Endothelial cell (in vitro differentiated cells): ENCODE measurements at regions not wholly inside any gene's neighbourhood (a gene's known extent, or its start where the extent isn't known, plus 50 kb on each side); places are given as distances from the start of the nearest gene placed in this dataset.

Experiments
- DNase-seq: peaks from one replicate; pipeline ENCODE4 v3.0.0; 2021; ENCODE audit warnings: low spot score
- H3K27ac Mint-ChIP-seq: one replicate; pipeline ENCODE4 v1.8.0; 2021; ENCODE audit warnings: mixed read lengths, inconsistent platforms; ENCODE audit not compliant: unreplicated experiment
- H3K27me3 Mint-ChIP-seq: one replicate; pipeline ENCODE4 v1.8.0; 2021; ENCODE audit warnings: mild to moderate bottlenecking, moderate library complexity, mixed read lengths, inconsistent platforms; ENCODE audit not compliant: unreplicated experiment
- H3K36me3 Mint-ChIP-seq: one replicate; pipeline ENCODE4 v1.8.0; 2021; ENCODE audit warnings: mild to moderate bottlenecking, low read depth, mixed read lengths, inconsistent platforms; ENCODE audit not compliant: unreplicated experiment
- H3K4me1 Mint-ChIP-seq: one replicate; pipeline ENCODE4 v1.8.0; 2021; ENCODE audit warnings: mild to moderate bottlenecking, mixed read lengths, inconsistent platforms; ENCODE audit not compliant: unreplicated experiment
- H3K4me3 Mint-ChIP-seq: one replicate; pipeline ENCODE4 v1.8.0; 2021; ENCODE audit warnings: mild to moderate bottlenecking, mixed read lengths, inconsistent platforms; ENCODE audit not compliant: unreplicated experiment
- H3K9me3 Mint-ChIP-seq: one replicate; pipeline ENCODE4 v1.8.0; 2021; ENCODE audit warnings: mixed read lengths, inconsistent platforms; ENCODE audit not compliant: unreplicated experiment
- CTCF ChIP-seq: fragments of 200-600 bp; sonication (generic); IDR thresholded peaks from one replicate; pipeline ENCODE4 v1.5.0; 2021; ENCODE audit warnings: antibody characterized with exemption; ENCODE audit not compliant: unreplicated experiment

- no peak for DNase-seq
- Mint-ChIP-seq H3K36me3 (no peaks in the 10 kb centered on the region), H3K27me3 (no peaks in the 10 kb centered on the region), H3K9me3 (no peaks in the 10 kb centered on the region), H3K4me1 (no peaks in the 10 kb centered on the region), H3K27ac (no peak overlapping the region), H3K4me3 (no peak overlapping the region)
- no peak for TF ChIP-seq CTCF
These were observed 325.9 kb upstream of the ADAMTS5 start for GRCh38 chr21:27292783-27293182.

GRCh38 chr21:27292229-27292628, 325.3 kb upstream of the ADAMTS5 start:
- DNase-seq, result no peak
- Mint-ChIP-seq H3K4me1 (no peaks in the 10 kb centered on the region), H3K4me3 (no peak overlapping the region), H3K36me3 (no peaks in the 10 kb centered on the region), H3K27me3 (no peaks in the 10 kb centered on the region), H3K27ac (no peak overlapping the region), H3K9me3 (no peaks in the 10 kb centered on the region)
- TF ChIP-seq CTCF, result no peak

- Mint-ChIP-seq H3K9me3 (no peaks in the 10 kb centered on the region), H3K36me3 (no peaks in the 10 kb centered on the region), H3K4me3 (no peak overlapping the region), H3K27ac (no peak overlapping the region), H3K27me3 (no peaks in the 10 kb centered on the region), H3K4me1 (no peaks in the 10 kb centered on the region)
- no peak for TF ChIP-seq CTCF
- DNase-seq, result no peak
These were observed 324.1 kb upstream of the ADAMTS5 start for GRCh38 chr21:27291006-27291405.

GRCh38 chr21:27290028-27290427, 323.1 kb upstream of the ADAMTS5 start:
- Mint-ChIP-seq H3K27ac (no peak overlapping the region), H3K27me3 (no peaks in the 10 kb centered on the region), H3K36me3 (no peaks in the 10 kb centered on the region), H3K9me3 (no peaks in the 10 kb centered on the region), H3K4me3 (no peak overlapping the region), H3K4me1 (no peaks in the 10 kb centered on the region)
- TF ChIP-seq CTCF, result no peak
- no peak for DNase-seq

- DNase-seq, result no peak
- no peaks in the 10 kb centered on the region for H3K27me3 Mint-ChIP-seq
- no peak overlapping the region for H3K27ac Mint-ChIP-seq
- H3K4me3 Mint-ChIP-seq, result no peak overlapping the region
- no peak for TF ChIP-seq CTCF
- no peaks in the 10 kb centered on the region for H3K36me3 Mint-ChIP-seq
- H3K9me3 Mint-ChIP-seq, result no peaks in the 10 kb centered on the region
- no peaks in the 10 kb centered on the region for H3K4me1 Mint-ChIP-seq
These were observed 319.9 kb upstream of the ADAMTS5 start for GRCh38 chr21:27286760-27287159.
